Esophagus muscularis mucosa (tissue), 3 donors: ENCODE measurements at regions not wholly inside any gene's neighbourhood (a gene's known extent, or its start where the extent isn't known, plus 50 kb on each side); places are given as distances from the start of the nearest gene placed in this dataset.

Source experiments
- POLR2A ChIP-seq: fragments of 450-650 bp; IDR thresholded peaks from one replicate; pipeline ENCODE4 v1.6.1; 2017; ENCODE audit warnings: antibody characterized with exemption, moderate library complexity, mild to moderate bottlenecking, low read depth
- POLR2AphosphoS5 ChIP-seq, 2 donors: sonication (generic); formaldehyde crosslinking; IDR thresholded peaks; one replicate each; pipeline ENCODE4 v1.6.1; 2017; ENCODE audit warnings: antibody characterized with exemption in 2 of 2
- TF ChIP-seq, protein P1 (sequence below), 3 experiments: fragments of 200-600 bp in 2 of 3; fragments of 450-650 bp in 1 of 3; sonication (generic) in 2 of 3; IDR thresholded peaks; one replicate each; pipeline ENCODE4 v1.5.1; 2017 to 2019; ENCODE audit warnings: antibody characterized with exemption in 3 of 3, mild to moderate bottlenecking in 2 of 3, moderate library complexity in 1 of 3

- TF ChIP-seq POLR2A (no peak), POLR2AphosphoS5 (IDR thresholded peaks at IDR 0.05) (no peak)
- TF ChIP-seq, protein P1, sequence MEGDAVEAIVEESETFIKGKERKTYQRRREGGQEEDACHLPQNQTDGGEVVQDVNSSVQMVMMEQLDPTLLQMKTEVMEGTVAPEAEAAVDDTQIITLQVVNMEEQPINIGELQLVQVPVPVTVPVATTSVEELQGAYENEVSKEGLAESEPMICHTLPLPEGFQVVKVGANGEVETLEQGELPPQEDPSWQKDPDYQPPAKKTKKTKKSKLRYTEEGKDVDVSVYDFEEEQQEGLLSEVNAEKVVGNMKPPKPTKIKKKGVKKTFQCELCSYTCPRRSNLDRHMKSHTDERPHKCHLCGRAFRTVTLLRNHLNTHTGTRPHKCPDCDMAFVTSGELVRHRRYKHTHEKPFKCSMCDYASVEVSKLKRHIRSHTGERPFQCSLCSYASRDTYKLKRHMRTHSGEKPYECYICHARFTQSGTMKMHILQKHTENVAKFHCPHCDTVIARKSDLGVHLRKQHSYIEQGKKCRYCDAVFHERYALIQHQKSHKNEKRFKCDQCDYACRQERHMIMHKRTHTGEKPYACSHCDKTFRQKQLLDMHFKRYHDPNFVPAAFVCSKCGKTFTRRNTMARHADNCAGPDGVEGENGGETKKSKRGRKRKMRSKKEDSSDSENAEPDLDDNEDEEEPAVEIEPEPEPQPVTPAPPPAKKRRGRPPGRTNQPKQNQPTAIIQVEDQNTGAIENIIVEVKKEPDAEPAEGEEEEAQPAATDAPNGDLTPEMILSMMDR (IDR thresholded peaks at IDR 0.05): no peak
Observed at GRCh38 chr7:42338231-42338915, 101.4 kb upstream of the GLI3 start.
